ENCODE measurements at regions not wholly inside any gene's neighbourhood (a gene's known extent, or its start where the extent isn't known, plus 50 kb on each side); places are given as distances from the start of the nearest gene placed in this dataset.

DNA sequence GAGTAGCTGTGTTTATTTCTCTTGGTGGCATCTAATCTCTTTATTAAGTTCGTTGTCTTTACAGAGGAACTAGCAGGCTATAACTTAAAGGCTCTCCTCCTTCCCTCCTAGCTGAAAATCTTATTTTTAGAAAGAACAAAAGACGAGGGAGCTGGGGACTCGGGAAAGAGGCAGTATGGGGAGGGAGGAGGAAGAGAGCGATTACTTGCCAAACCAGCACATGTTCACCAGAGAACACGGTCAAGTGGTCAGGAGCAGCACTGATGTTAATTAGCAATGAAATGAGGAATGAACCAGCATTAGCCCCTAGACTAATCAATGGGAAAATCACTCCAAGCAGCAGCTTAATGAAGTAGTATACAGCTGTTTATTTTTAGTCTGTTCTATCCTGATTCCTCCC lies 171.3 kb upstream of the ESRRG start:
- Histone ChIP-seq H3K9ac (ENCODE audit: insufficient read depth in 1 of 2, low read depth in 2 of 2, low read length in 2 of 2) (no peak overlapping the region), H3K4me1 (replicated peaks in 1 of 2; ENCODE audit: control insufficient read depth in 2 of 2, insufficient read depth in 2 of 2, low read length in 2 of 2) (no peaks in the 10 kb centered on the region), H3K79me2 (ENCODE audit: control insufficient read depth, insufficient read depth, low read length) (no peaks in the 10 kb centered on the region), H4K20me1 (replicated peaks; ENCODE audit: control insufficient read depth, insufficient read depth, low read length) (no peaks in the 10 kb centered on the region), H3K27ac (ENCODE audit: extremely low read depth, low read depth, low read length) (no peak overlapping the region), H3K4me2 (ENCODE audit: insufficient read depth, low read length) (no peak overlapping the region), H3K9me3 (replicated peaks; ENCODE audit: control insufficient read depth, insufficient read depth, low read depth, low read length) (no peaks in the 10 kb centered on the region), H3K36me3 (ENCODE audit: control insufficient read depth, insufficient read depth, low read length) (no peaks in the 10 kb centered on the region), H2AFZ (ENCODE audit: low read depth, low read length) (no peak overlapping the region), H3K27me3 (ENCODE audit: control insufficient read depth in 2 of 2, insufficient read depth in 2 of 2, low read length in 2 of 2) (no peaks in the 10 kb centered on the region), H3K9me1 (ENCODE audit: control insufficient read depth, insufficient read depth, low read length) (no peaks in the 10 kb centered on the region), H3K4me3 (no peak overlapping the region)
- DNase-seq (ENCODE audit: extremely low read depth in 1 of 4, low spot score in 3 of 4) (no peak), ATAC-seq (no peak), FAIRE-seq (no peak)
- TF ChIP-seq KAT7 (CRISPR knock-in tag; IDR thresholded peaks at IDR 0.05; ENCODE audit: borderline replicate concordance) = no peak
- TF ChIP-seq, protein P1, sequence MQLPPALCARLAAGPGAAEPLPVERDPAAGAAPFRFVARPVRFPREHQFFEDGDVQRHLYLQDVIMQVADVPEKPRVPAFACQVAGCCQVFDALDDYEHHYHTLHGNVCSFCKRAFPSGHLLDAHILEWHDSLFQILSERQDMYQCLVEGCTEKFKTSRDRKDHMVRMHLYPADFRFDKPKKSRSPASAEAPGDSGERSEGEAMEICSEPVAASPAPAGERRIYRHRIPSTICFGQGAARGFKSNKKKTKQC (CRISPR knock-in tag; IDR thresholded peaks at IDR 0.05) = no peak
- POLR2A ChIA-PET = no interaction called here
- no TSS peak for BruUV-seq (replicated peaks)
- intact Hi-C loops (cut with micrococcal nuclease) = no loop called here
- CTCF ChIA-PET (ENCODE audit: low intra/inter-chr PET ratio) = no interaction called here
- in situ Hi-C loops (cut with MboI) = no loop called here
- 0% methylated on average over 5 of the region's 5 CpGs for WGBS (ENCODE audit: insufficient coverage, low coverage, missing lambda C conversion rate)

GRCh38 chr1:216892581-216893160 lies 169.4 kb upstream of the ESRRG start:
- H3K27me3 ChIP-seq (ENCODE audit: control insufficient read depth in 2 of 2, insufficient read depth in 2 of 2, low read length in 2 of 2) = no peaks in the 10 kb centered on the region
- CTCF ChIA-PET (ENCODE audit: low intra/inter-chr PET ratio) = no interaction called here
- in situ Hi-C loops (cut with MboI) = no loop called here

More at GRCh38 chr1:216892581-216893160, 169.4 kb upstream of the ESRRG start:
- no peak for DNase-seq (ENCODE audit: extremely low read depth in 1 of 4, low spot score in 3 of 4)
- ATAC-seq = no peak
- BruUV-seq (replicated peaks) = no TSS peak
- H3K27ac ChIP-seq (ENCODE audit: extremely low read depth, low read depth, low read length) = no peak overlapping the region
- no peak overlapping the region for H3K9ac ChIP-seq (ENCODE audit: insufficient read depth in 1 of 2, low read depth in 2 of 2, low read length in 2 of 2)
- H2AFZ ChIP-seq (ENCODE audit: low read depth, low read length) = no peak overlapping the region
- POLR2A ChIA-PET = no interaction called here
- H3K79me2 ChIP-seq (ENCODE audit: control insufficient read depth, insufficient read depth, low read length) = no peaks in the 10 kb centered on the region
- no peaks in the 10 kb centered on the region for H3K9me3 ChIP-seq (replicated peaks; ENCODE audit: control insufficient read depth, insufficient read depth, low read depth, low read length)
- no peak for FAIRE-seq
- WGBS (ENCODE audit: insufficient coverage, low coverage, missing lambda C conversion rate) = under 1% methylated on average over 10 of the region's 10 CpGs
- no peaks in the 10 kb centered on the region for H3K9me1 ChIP-seq (ENCODE audit: control insufficient read depth, insufficient read depth, low read length)
- no peaks in the 10 kb centered on the region for H4K20me1 ChIP-seq (replicated peaks; ENCODE audit: control insufficient read depth, insufficient read depth, low read length)
- TF ChIP-seq MCM5 (IDR thresholded peaks at IDR 0.05; ENCODE audit: low read depth) = no peak
- no peak overlapping the region for H3K4me2 ChIP-seq (ENCODE audit: insufficient read depth, low read length)
- intact Hi-C loops (cut with micrococcal nuclease) = no loop called here
- H3K36me3 ChIP-seq (ENCODE audit: control insufficient read depth, insufficient read depth, low read length) = no peaks in the 10 kb centered on the region
- H3K4me1 ChIP-seq (replicated peaks in 1 of 2; ENCODE audit: control insufficient read depth in 2 of 2, insufficient read depth in 2 of 2, low read length in 2 of 2) = no peaks in the 10 kb centered on the region
- no peak overlapping the region for H3K4me3 ChIP-seq
